ENCODE measurements at regions not wholly inside any gene's neighbourhood (a gene's known extent, or its start where the extent isn't known, plus 50 kb on each side); places are given as distances from the start of the nearest gene placed in this dataset.

DNA sequence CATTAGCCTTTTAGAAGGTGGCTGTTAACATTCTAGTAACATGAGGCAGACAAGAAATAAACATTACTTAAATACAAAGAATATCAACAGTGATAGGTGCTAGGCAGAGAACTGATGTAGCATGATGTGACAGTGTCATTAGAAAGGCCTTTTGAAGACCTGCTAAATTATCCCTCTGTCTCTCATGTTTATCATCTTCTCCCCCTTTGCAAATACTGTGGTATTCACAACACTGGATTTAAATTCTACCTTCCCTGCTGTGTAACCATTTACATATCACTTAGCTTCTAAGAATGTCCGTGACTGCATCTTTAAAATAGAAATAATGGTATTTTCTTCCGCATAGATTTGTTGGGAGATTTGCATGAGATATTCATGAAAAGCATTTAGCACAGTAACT lies 74.4 kb upstream of the CLEC14A start:
- DNase-seq (ENCODE audit: low read depth, low spot score) = no peak

DNA sequence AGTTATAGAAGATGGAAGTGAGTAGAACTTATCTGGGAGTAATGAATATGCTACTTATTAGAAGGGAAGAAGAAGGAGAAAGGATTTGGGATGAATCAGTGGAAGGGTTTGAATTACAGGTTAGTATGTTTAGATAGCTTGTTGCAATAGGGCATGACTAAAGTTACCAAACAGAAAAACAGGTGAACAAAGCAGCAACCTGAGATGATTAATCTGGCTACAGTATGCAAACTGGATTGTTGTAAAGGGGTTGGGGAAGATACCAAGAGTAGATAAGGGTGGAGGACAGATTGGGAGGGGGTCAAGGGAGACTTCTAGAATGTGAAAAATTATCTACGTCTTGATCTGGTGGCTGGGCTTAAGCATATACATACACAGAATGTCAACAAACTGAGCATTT lies 73.4 kb upstream of the CLEC14A start:
- no peak for DNase-seq (ENCODE audit: low read depth, low spot score)

DNA sequence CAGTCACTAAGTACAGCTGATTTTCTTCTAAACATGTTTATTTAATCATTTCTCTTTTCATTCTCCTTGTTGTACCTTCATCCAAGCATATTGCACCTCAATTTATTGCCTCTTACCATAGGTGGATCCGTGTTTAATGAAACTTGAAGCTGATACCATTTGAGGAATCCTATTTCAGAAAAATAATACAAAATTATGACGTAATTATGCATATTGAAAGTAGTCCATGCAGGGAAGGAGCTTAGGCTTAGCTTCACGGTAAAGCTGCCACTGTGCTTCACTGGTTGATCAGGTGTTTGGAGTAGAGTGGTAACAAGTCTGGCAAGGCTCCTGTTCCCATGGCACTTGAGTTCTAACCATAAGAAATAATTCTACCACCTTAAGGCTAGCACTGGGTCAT lies 61.0 kb upstream of the CLEC14A start:
- no peak for DNase-seq (ENCODE audit: low read depth, low spot score)

DNA sequence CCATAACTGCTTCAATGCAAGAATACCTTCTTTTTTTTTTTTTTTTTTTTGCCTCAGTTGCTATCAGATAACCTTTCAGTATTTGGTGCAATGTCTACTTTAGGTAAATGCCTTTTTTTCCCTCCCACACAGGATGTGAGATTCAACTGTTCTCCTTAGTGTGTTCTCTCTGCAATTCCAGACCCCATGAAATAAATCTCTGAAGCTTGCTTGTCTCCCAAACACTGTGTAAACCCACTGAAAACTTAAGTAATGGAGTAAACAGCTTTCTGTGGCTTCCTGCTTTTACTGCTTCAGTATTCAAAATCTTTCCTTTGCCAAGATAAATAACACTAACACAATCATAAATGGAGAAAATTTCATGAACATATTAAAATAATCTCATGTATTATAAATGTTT lies 55.8 kb upstream of the CLEC14A start:
- DNase-seq (ENCODE audit: low read depth, low spot score) = no peak

DNA sequence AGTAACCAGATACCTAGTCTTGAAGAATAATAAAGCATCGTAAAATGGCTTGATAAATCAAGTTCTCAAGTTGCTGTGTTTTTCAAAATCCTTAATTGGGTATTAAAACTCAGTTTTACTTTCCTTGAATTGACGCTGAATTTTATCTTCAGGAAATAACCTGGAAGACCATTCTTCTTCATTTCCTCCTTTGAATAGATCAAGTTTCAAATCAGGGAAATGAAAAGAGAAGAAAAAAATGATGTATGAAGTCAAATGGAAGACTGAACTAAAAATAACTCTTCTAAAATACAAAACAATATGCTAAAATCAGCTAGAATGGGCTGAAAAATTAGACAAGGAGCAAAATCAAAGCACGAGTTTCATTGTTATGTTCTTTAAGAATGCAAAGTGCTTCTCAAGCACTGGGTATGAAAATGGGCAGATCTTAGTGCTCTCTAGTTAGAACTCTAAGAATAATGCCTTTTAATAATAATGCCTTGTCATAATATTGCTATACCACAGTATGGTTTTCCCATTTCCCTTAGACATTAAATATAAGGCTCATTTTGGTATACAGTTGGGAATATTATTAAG lies 54.6 kb upstream of the CLEC14A start:
- no peak for DNase-seq (ENCODE audit: low read depth, low spot score)

DNA sequence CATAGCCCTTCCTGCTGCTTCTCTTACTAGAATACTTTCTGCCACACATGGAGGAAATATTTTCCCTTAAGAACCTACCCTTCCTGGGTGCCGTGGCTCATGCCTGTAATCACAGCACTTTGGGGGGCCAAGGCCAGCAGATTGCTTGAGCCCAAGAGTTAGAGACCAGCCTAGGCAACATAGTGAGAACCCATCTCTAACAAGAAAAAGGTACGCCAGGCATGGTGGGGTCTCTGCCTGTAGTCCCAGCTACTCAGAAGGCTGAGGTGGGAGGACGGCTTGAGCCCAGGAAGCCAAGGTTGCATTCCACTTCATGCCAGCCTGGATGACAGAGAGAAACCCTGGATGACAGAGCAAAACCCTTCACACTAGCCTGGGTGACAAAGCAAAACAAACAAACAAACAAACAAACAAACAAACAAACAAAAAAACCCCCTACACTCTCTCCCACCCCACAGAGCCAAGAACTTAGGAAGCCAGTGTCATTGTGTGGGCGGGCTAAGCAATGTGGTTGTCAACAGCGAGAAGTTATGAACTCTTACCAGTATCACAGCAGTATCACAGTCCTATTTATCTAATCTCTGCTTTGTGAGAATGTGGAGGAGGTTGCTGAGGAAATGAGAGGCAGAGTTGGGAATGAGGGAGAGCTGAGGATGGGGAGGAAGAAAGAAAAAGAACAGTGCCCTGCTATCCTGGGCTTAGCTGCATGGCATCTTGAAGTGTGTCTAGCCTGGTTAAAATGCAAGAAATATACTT lies 53.8 kb upstream of the CLEC14A start:
- no peak for DNase-seq (ENCODE audit: low read depth, low spot score)
